GM12865 (cell line): ENCODE measurements at regions not wholly inside any gene's neighbourhood (a gene's known extent, or its start where the extent isn't known, plus 50 kb on each side); places are given as distances from the start of the nearest gene placed in this dataset.

ENCODE experiments used
- DNase-seq: peaks from one replicate; pipeline ENCODE4 v3.0.0; 2010; ENCODE audit warnings: low read depth
- H3K4me3 ChIP-seq: 2 replicates; pipeline ENCODE4 v1.5.1; 2011; ENCODE audit warnings: mild to moderate bottlenecking, low read depth, low read length, control low read depth
- TF ChIP-seq, protein P1 (sequence below): IDR thresholded peaks from 2 replicates; pipeline ENCODE4 v1.5.1; 2011; ENCODE audit warnings: low read length, control low read depth, low read depth, inconsistent platforms; ENCODE audit not compliant: insufficient read depth; ENCODE audit errors: missing control alignments

DNA sequence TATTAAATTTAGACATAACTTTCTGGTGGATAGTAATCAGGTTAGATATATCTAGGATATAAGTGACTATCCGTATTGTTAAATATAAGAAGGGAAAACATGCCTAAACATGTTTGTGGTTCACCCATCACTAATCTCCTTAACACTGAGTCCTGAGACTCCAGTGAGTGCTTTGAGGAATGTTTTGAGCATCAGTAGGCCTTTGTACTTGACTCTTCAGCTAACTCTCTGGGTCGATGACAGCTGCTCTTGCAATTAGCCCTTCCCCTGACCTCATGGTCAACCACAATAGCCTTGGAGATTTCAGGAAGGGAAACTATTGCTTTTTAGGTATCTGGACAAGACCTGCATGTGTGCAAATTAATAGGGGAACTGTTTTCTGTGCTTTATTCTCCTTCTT lies 716.8 kb downstream of the EPHA4 start:
- no peak overlapping the region for H3K4me3 ChIP-seq
- TF ChIP-seq, protein P1, sequence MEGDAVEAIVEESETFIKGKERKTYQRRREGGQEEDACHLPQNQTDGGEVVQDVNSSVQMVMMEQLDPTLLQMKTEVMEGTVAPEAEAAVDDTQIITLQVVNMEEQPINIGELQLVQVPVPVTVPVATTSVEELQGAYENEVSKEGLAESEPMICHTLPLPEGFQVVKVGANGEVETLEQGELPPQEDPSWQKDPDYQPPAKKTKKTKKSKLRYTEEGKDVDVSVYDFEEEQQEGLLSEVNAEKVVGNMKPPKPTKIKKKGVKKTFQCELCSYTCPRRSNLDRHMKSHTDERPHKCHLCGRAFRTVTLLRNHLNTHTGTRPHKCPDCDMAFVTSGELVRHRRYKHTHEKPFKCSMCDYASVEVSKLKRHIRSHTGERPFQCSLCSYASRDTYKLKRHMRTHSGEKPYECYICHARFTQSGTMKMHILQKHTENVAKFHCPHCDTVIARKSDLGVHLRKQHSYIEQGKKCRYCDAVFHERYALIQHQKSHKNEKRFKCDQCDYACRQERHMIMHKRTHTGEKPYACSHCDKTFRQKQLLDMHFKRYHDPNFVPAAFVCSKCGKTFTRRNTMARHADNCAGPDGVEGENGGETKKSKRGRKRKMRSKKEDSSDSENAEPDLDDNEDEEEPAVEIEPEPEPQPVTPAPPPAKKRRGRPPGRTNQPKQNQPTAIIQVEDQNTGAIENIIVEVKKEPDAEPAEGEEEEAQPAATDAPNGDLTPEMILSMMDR, result no peak
- no peak for DNase-seq

GRCh38 chr2:220856486-220856885 lies 715.6 kb downstream of the EPHA4 start:
- H3K4me3 ChIP-seq, result no peak overlapping the region
- TF ChIP-seq, protein P1, result no peak
- no peak for DNase-seq

DNA sequence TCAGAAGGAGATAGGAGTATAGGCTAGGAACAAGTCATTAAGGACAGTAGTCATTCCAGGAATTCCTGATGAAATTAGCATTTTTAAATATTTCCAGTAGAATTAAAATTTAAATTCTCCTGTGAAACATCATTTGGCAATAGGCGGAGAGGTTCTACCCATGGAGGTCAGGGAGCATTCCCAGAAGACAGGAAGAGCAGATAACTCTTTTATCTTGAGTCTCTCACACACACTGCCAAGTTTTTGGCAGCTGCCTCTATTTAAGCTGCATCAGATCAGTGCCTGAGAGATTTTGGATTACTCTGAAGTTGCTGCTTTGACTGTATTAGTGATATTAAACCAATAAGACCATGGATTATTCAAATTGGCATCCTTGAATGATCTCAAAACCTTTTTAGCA lies 714.7 kb downstream of the EPHA4 start:
- no peak overlapping the region for H3K4me3 ChIP-seq
- TF ChIP-seq, protein P1, result no peak
- DNase-seq, result no peak

GRCh38 chr2:220858101-220858500 lies 714.0 kb downstream of the EPHA4 start:
- DNase-seq, result no peak
- H3K4me3 ChIP-seq, result no peak overlapping the region
- TF ChIP-seq, protein P1, result no peak

DNA sequence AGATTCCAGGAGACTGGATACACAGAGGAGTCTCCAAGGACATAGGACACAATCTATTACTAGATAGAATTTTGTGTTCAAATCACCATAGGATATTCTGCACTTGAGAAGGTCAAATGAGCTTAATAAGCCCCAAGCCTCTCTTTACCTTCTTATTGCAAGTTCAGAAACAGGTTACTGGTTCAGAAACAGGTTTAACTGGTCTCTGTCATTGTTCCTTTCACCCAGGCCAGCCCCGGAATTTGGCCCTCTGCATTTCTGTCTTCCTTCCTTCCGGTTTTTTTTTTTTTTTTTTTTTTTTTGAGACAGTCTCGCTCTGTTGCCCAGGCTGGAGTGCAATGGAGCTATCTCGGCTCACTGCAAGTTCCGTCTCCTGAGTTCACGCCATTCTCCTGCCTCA lies 700.2 kb downstream of the EPHA4 start:
- TF ChIP-seq, protein P1, result no peak
- DNase-seq, result no peak
- no peak overlapping the region for H3K4me3 ChIP-seq

GRCh38 chr2:220876080-220876824 lies 695.9 kb downstream of the EPHA4 start:
- no peak overlapping the region for H3K4me3 ChIP-seq
- DNase-seq, result no peak
- TF ChIP-seq, protein P1, result no peak

GRCh38 chr2:220877491-220877890 lies 694.6 kb downstream of the EPHA4 start:
- no peak for DNase-seq
- TF ChIP-seq, protein P1, result no peak

More at GRCh38 chr2:220877491-220877890, 694.6 kb downstream of the EPHA4 start:
- no peak overlapping the region for H3K4me3 ChIP-seq
